Transverse colon (tissue), 4 donors: ENCODE measurements at regions not wholly inside any gene's neighbourhood (a gene's known extent, or its start where the extent isn't known, plus 50 kb on each side); places are given as distances from the start of the nearest gene placed in this dataset.

ENCODE experiments used
- DNase-seq: peaks from one replicate; pipeline ENCODE4 v3.0.0-alpha.2; 2019
- H3K27ac ChIP-seq, 4 donors: fragments of 200-600 bp; sonication (generic); 2 replicates each; pipeline ENCODE4 v1.5.1; 2016 to 2018; ENCODE audit warnings: inconsistent platforms in 4 of 4
- H3K27me3 ChIP-seq: fragments of 200-600 bp; sonication (generic); 2 replicates; pipeline ENCODE4 v1.5.1; 2017; ENCODE audit warnings: inconsistent platforms
- H3K36me3 ChIP-seq, 4 donors: fragments of 200-600 bp; sonication (generic); 2 replicates each; pipeline ENCODE4 v1.5.1; 2017 to 2019; ENCODE audit warnings: inconsistent platforms in 4 of 4
- H3K4me1 ChIP-seq, 4 donors: fragments of 200-600 bp; sonication (generic); 2 replicates each; pipeline ENCODE4 v1.5.1; 2017 to 2020; ENCODE audit warnings: inconsistent platforms in 4 of 4
- H3K4me3 ChIP-seq, 4 donors: fragments of 200-600 bp; sonication (generic); 1 replicate in 1 of 4; 2 replicates in 3 of 4; pipeline versions ENCODE4 v1.5.1 to v1.6.1; 2017 to 2019; ENCODE audit warnings: inconsistent platforms in 4 of 4
- H3K9me3 ChIP-seq, 2 donors: fragments of 200-600 bp; sonication (generic); 2 replicates each; pipeline ENCODE4 v1.5.1; 2017 to 2019; ENCODE audit warnings: inconsistent platforms in 2 of 2
- EP300 ChIP-seq: sonication (generic); formaldehyde crosslinking; IDR thresholded peaks from one replicate; pipeline ENCODE4 v1.6.1; 2017; ENCODE audit warnings: antibody characterized with exemption, low read depth
- POLR2A ChIP-seq: fragments of 450-650 bp; IDR thresholded peaks from one replicate; pipeline ENCODE4 v1.6.1; 2016; ENCODE audit warnings: antibody characterized with exemption, mild to moderate bottlenecking, moderate library complexity
- POLR2AphosphoS5 ChIP-seq, 3 donors: sonication (generic); formaldehyde crosslinking; IDR thresholded peaks; one replicate each; pipeline ENCODE4 v1.6.1; 2016; ENCODE audit warnings: antibody characterized with exemption in 3 of 3
- WGBS, 2 donors: methylation state at CpG; one replicate each; pipeline ENCODE4 v1.1.5; 2018; ENCODE audit warnings: low coverage in 1 of 2; 5-methylcytosine and 5-hydroxymethylcytosine counted together
- in situ Hi-C, 4 donors: fragments of 200-750 bp; cut with MboI; loops; one replicate each; pipeline versions ENCODE4 v1.15.0 to v1.15.1; 2017; ENCODE audit warnings: low sequenced_read_pairs in 3 of 4, low pct_ligation_motif_present in 1 of 4, low pct_unique_long_range_greater_than_20kb in 1 of 4
- intact Hi-C: fragments of 100-400 bp; cut with DNase I; formaldehyde crosslinking; loops from one replicate; pipeline ENCODE4 v1.15.1; 2023; ENCODE audit warnings: low total_unique reads
- TF ChIP-seq, protein P1 (sequence below), 5 experiments: fragments of 200-600 bp in 3 of 5; fragments of 450-650 bp in 2 of 5; sonication (generic) in 3 of 5; IDR thresholded peaks; 1 replicate in 2 of 5; 2 replicates in 3 of 5; pipeline ENCODE4 v1.5.1; 2016 to 2017; ENCODE audit warnings: antibody characterized with exemption in 5 of 5, inconsistent platforms in 3 of 5, mild to moderate bottlenecking in 2 of 5, moderate library complexity in 1 of 5

DNA sequence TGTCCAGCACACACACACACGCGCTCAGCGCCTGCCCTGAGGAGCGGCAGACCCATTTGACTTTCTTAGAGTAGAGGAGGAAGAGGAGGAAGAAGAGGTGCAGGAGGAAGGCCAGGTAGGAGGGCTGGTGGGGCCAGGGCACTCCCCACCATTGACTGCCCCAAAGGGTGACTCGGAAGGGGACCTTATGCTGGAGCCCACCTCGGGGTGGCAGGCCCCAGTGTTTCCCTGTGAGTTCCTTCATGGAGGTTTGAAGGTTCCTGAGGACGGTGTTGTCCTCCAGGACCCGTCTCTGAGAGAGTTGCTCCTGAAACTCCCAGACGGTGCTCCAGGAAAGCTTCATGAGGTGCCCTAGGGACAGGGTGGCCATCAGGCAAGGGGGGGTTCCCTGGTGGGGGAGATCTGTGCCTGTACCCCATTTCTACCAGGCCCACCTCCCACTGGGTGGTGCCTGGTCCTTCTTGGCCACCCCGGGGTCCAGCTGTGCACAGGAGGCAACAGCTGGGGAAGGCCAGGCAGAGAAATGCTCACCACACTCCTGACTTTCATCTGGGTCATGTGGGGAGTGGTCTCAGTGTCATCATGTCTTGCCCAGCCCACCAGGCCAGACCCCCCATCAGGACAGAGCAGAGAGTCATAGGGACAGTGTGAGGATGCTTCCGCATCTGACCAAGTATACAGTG is 89.5 kb downstream of the TNFRSF13B start:
- H3K27me3 ChIP-seq, result no peaks in the 10 kb centered on the region
- TF ChIP-seq EP300 (no peak), POLR2AphosphoS5 (IDR thresholded peaks at IDR 0.05) (no peak), POLR2A (no peak)
- TF ChIP-seq, protein P1, sequence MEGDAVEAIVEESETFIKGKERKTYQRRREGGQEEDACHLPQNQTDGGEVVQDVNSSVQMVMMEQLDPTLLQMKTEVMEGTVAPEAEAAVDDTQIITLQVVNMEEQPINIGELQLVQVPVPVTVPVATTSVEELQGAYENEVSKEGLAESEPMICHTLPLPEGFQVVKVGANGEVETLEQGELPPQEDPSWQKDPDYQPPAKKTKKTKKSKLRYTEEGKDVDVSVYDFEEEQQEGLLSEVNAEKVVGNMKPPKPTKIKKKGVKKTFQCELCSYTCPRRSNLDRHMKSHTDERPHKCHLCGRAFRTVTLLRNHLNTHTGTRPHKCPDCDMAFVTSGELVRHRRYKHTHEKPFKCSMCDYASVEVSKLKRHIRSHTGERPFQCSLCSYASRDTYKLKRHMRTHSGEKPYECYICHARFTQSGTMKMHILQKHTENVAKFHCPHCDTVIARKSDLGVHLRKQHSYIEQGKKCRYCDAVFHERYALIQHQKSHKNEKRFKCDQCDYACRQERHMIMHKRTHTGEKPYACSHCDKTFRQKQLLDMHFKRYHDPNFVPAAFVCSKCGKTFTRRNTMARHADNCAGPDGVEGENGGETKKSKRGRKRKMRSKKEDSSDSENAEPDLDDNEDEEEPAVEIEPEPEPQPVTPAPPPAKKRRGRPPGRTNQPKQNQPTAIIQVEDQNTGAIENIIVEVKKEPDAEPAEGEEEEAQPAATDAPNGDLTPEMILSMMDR (IDR thresholded peaks at IDR 0.05), result no peak
- no peaks in the 10 kb centered on the region for H3K9me3 ChIP-seq
- WGBS, 2 donors, result 81 to 100% methylated on average over 1 to 11 of the region's 11 CpGs
- no peaks in the 10 kb centered on the region for H3K4me1 ChIP-seq
- no peak for DNase-seq
- intact Hi-C loops, result no loop called here
- no peaks in the 10 kb centered on the region for H3K36me3 ChIP-seq
- H3K27ac ChIP-seq, result no peak overlapping the region
- in situ Hi-C loops, result no loop called here
- no peak overlapping the region for H3K4me3 ChIP-seq

DNA sequence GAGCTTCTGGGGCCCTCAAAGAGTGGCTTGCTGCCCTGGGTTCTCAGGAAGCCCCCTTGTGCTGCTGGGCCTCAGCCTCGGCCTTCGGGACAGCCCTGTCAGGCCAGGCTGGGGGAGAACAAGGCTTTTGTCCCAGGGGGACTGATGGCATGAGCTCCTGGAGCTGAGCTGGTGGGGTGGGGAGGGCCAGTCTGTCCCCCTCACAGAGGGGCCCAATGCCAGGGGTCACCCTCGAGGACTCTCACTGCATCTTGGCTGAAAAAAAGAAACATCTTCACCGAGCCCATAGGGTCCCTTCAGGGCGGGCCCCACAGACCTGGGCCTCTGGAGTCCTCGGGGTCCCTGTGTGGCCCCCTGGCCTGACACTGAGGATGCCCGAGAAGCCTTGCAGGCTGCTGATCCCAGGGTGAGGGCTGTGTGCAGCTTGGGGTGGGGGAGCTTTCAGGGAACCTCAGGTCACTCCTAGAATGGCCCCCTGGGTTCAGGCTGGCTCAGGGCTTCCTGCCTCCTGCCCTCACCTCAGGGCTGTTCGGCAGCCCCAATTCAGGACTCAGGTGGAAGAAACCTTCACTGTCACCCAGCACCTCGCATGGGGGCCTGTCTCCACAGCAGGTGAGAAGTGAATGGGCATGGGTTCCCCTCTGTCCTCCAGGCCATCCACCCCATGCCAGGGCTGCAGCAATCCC is 90.5 kb downstream of the TNFRSF13B start:
- intact Hi-C loops, result no loop called here
- no peak for DNase-seq
- Histone ChIP-seq H3K27me3 (no peaks in the 10 kb centered on the region), H3K9me3 (no peaks in the 10 kb centered on the region), H3K36me3 (no peaks in the 10 kb centered on the region), H3K4me1 (no peaks in the 10 kb centered on the region), H3K4me3 (no peak overlapping the region), H3K27ac (no peak overlapping the region)
- in situ Hi-C loops, result no loop called here
- WGBS, 2 donors, result 83% methylated on average over 5 of the region's 9 CpGs; no CpG with 5 or more reads in 1 of the 2 donors
- TF ChIP-seq POLR2A (no peak), POLR2AphosphoS5 (IDR thresholded peaks at IDR 0.05) (no peak), EP300 (no peak)
- TF ChIP-seq, protein P1 (IDR thresholded peaks at IDR 0.05), result no peak

DNA sequence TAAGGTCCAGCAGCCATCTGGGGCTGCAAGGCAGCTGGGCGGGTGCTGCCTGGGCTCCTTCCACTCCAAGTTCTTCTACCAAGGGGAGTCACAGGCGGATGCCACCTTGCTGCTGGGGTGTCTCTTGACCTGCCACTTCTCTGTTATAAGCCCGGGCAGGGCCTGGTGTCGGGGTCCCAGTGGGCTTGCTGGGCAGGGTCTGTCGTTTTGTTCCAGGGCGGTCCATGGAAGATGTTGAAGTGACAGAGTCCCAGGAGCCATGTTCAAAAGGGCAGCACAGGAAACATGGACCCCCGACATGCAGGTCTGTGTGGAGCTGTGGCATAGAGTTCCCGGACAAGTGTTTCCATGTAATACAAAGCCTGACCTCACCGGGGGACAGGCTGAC is 91.1 kb downstream of the TNFRSF13B start:
- TF ChIP-seq POLR2AphosphoS5 (IDR thresholded peaks at IDR 0.05) (no peak), POLR2A (no peak), EP300 (no peak)
- TF ChIP-seq, protein P1 (IDR thresholded peaks at IDR 0.05), result no peak
- Histone ChIP-seq H3K27ac (no peak overlapping the region), H3K9me3 (no peaks in the 10 kb centered on the region), H3K4me3 (no peak overlapping the region), H3K27me3 (no peaks in the 10 kb centered on the region), H3K4me1 (no peaks in the 10 kb centered on the region), H3K36me3 (no peaks in the 10 kb centered on the region)
- intact Hi-C loops (no loop called here), in situ Hi-C loops (no loop called here)
- DNase-seq, result no peak
- 84% methylated on average over 9 of the region's 9 CpGs; no CpG with 5 or more reads in 1 of the 2 donors for WGBS, 2 donors

DNA sequence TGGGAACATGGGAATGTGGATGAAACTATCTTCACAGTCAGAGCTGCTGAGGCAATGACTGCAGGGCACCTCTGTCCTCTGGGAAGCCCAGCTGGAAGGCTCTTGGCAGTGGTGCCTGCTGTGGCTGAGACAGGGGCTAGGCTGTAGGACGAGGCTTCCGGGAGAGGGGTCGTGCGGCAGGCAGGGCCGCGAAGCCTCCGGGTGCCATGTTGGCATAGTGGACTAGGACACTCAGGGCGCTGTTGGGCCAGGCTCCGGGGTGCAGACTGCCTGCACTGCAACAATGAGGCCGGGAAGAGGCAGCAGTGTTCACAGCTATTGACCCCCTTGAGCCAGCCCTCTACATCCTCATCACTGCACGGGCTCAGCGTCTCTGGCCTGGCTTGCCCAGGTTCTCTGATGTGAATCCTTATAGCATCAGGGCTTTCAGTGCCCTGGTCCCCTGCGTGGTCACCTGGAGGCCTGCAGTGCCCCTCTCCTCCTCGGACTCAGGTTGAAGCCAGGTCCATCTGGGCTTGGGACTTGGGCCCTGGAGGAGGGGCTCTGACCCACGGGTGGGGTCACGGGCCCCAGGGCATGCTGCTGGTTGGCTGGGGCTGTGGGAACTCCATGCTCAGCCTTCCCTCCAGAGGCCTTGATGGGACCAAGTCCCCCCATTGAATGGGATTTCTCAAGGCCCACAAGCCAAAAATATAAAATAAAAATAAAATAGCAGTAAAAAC is 91.6 kb downstream of the TNFRSF13B start:
- in situ Hi-C loops (no loop called here), intact Hi-C loops (no loop called here)
- H3K27ac ChIP-seq, result no peak overlapping the region
- H3K4me1 ChIP-seq, result no peaks in the 10 kb centered on the region
- no peaks in the 10 kb centered on the region for H3K36me3 ChIP-seq
- WGBS, 2 donors, result 93% methylated on average over 12 of the region's 16 CpGs; no CpG with 5 or more reads in 1 of the 2 donors
- DNase-seq, result no peak
- no peak for TF ChIP-seq POLR2A
- TF ChIP-seq EP300, result no peak
- TF ChIP-seq, protein P1 (IDR thresholded peaks at IDR 0.05), result no peak
- no peak for TF ChIP-seq POLR2AphosphoS5 (IDR thresholded peaks at IDR 0.05)
- H3K4me3 ChIP-seq, result no peak overlapping the region
- H3K9me3 ChIP-seq, result no peaks in the 10 kb centered on the region
- H3K27me3 ChIP-seq, result no peaks in the 10 kb centered on the region
